Progenitor cell of endocrine pancreas (in vitro differentiated cells): ENCODE measurements at regions not wholly inside any gene's neighbourhood (a gene's known extent, or its start where the extent isn't known, plus 50 kb on each side); places are given as distances from the start of the nearest gene placed in this dataset.

ENCODE experiments used
- DNase-seq: peaks from one replicate; pipeline ENCODE4 v3.0.0; 2021; ENCODE audit warnings: low spot score; ENCODE audit not compliant: unreplicated experiment
- H3K27ac Mint-ChIP-seq: 2 replicates; pipeline ENCODE4 v1.8.0; 2021; ENCODE audit warnings: mild to moderate bottlenecking, moderate library complexity, mixed read lengths
- H3K27me3 Mint-ChIP-seq: 2 replicates; pipeline ENCODE4 v1.8.0; 2021; ENCODE audit warnings: mixed read lengths
- H3K36me3 Mint-ChIP-seq: 2 replicates; pipeline ENCODE4 v1.8.0; 2022; ENCODE audit warnings: mixed read lengths; ENCODE audit not compliant: insufficient read depth
- H3K4me1 Mint-ChIP-seq: 2 replicates; pipeline ENCODE4 v1.8.0; 2021; ENCODE audit warnings: low read depth, mixed read lengths
- H3K4me3 Mint-ChIP-seq: 2 replicates; pipeline ENCODE4 v1.8.0; 2021; ENCODE audit warnings: low read depth, mild to moderate bottlenecking, moderate library complexity, mixed read lengths
- H3K9me3 Mint-ChIP-seq: 2 replicates; pipeline ENCODE4 v1.8.0; 2021; ENCODE audit warnings: low read depth, mixed read lengths
- TF ChIP-seq, protein P1 (sequence below): fragments of 200-600 bp; sonication (generic); IDR thresholded peaks from one replicate; pipeline ENCODE4 v1.5.0; 2021; ENCODE audit warnings: antibody characterized with exemption, mild to moderate bottlenecking; ENCODE audit not compliant: unreplicated experiment

DNA sequence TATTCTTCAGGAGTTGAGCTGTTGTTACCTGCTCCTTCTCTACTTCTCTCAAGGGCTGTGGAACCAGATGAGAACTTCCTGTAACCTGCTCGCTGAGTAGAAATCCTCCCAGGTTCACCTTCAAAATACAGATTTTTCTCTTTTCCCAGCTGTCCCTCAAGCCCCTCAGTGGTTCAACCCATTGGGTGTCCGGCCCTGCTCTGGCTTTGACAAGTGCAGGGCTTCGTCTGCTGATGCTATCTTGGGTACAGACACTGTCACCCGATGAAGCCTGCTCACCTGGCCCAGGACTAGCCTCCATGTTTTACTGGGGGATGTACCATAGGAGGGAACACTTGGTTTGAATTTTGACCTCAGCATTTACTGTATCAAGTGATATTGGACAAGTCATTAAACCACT is 490.4 kb downstream of the IRX1 start:
- H3K27ac Mint-ChIP-seq = no peak overlapping the region
- no peak overlapping the region for H3K4me3 Mint-ChIP-seq
- TF ChIP-seq, protein P1, sequence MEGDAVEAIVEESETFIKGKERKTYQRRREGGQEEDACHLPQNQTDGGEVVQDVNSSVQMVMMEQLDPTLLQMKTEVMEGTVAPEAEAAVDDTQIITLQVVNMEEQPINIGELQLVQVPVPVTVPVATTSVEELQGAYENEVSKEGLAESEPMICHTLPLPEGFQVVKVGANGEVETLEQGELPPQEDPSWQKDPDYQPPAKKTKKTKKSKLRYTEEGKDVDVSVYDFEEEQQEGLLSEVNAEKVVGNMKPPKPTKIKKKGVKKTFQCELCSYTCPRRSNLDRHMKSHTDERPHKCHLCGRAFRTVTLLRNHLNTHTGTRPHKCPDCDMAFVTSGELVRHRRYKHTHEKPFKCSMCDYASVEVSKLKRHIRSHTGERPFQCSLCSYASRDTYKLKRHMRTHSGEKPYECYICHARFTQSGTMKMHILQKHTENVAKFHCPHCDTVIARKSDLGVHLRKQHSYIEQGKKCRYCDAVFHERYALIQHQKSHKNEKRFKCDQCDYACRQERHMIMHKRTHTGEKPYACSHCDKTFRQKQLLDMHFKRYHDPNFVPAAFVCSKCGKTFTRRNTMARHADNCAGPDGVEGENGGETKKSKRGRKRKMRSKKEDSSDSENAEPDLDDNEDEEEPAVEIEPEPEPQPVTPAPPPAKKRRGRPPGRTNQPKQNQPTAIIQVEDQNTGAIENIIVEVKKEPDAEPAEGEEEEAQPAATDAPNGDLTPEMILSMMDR = no peak
- H3K9me3 Mint-ChIP-seq = no peaks in the 10 kb centered on the region
- no peak for DNase-seq
- peaks cover 9% of the 10 kb centered on the region for H3K27me3 Mint-ChIP-seq
- no peaks in the 10 kb centered on the region for H3K4me1 Mint-ChIP-seq
- no peaks in the 10 kb centered on the region for H3K36me3 Mint-ChIP-seq

DNA sequence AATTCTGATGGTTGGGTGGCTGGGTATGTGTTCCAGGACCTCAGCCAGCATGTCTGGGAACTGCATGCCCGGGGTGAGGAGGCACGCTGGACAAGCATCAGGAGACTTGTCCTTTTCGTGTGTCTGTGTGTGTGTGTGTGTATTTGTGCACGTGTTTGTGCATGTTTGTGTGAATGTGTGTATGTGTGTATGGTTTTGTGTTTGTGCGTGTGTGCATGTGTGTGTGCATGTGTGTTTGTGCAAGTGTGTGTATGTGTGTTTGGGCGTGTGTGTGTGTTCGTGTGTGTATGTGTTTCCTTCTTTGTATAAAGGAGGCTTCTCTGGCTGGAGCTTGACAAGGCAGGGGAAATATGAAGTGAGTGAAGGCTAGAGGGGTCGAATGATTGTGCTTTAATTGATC is 491.5 kb downstream of the IRX1 start:
- no peaks in the 10 kb centered on the region for H3K9me3 Mint-ChIP-seq
- DNase-seq = no peak
- H3K4me3 Mint-ChIP-seq = no peak overlapping the region
- TF ChIP-seq, protein P1 = no peak
- peaks cover 9% of the 10 kb centered on the region for H3K27me3 Mint-ChIP-seq
- no peaks in the 10 kb centered on the region for H3K4me1 Mint-ChIP-seq
- H3K36me3 Mint-ChIP-seq = no peaks in the 10 kb centered on the region
- no peak overlapping the region for H3K27ac Mint-ChIP-seq

DNA sequence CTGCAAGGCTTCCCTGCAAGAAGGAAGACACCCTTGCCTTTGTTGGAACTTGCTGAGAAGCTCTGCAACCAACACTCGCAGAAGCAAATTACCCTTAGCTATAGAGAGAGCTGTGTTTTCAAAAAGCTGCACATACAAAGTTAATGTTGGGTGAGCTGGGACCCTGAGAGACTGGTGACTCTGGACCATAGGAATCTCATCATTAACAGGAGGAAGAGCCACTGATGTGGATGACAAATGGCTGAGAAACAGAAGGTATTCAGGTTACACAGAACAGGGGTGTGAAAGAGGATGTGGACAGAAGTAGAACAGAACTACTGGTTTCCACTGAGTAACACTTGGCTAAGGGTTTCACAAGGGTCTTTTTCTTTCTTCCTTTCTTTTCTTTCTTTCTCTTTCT is 493.5 kb downstream of the IRX1 start:
- H3K4me1 Mint-ChIP-seq = no peaks in the 10 kb centered on the region
- no peaks in the 10 kb centered on the region for H3K9me3 Mint-ChIP-seq
- TF ChIP-seq, protein P1 = no peak
- no peak overlapping the region for H3K4me3 Mint-ChIP-seq
- no peaks in the 10 kb centered on the region for H3K36me3 Mint-ChIP-seq
- H3K27me3 Mint-ChIP-seq = peaks cover 8% of the 10 kb centered on the region
- H3K27ac Mint-ChIP-seq = no peak overlapping the region
- DNase-seq = no peak

DNA sequence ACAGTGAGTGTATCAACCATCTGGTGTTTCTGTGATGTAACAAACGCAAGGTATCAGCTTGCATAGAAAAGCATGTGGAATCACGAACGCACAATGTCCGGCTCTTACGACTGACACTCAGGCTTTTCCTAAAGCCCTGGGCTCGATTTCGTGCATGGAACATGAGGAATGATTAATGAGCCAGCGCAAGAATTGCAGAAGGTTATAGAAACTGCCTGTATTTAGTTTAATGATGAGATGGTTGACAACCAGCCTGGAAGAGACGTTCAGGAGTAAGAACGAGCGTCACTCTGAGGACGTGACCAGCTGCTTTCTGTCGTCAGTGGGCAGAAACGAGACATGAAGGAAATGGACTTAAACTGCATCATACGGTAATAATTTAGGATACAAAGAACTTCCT is 497.6 kb downstream of the IRX1 start:
- Mint-ChIP-seq H3K4me1 (no peaks in the 10 kb centered on the region), H3K36me3 (no peaks in the 10 kb centered on the region), H3K27ac (no peak overlapping the region), H3K9me3 (no peaks in the 10 kb centered on the region), H3K27me3 (peaks cover 8% of the 10 kb centered on the region), H3K4me3 (no peak overlapping the region)
- no peak for DNase-seq
- TF ChIP-seq, protein P1 = no peak

DNA sequence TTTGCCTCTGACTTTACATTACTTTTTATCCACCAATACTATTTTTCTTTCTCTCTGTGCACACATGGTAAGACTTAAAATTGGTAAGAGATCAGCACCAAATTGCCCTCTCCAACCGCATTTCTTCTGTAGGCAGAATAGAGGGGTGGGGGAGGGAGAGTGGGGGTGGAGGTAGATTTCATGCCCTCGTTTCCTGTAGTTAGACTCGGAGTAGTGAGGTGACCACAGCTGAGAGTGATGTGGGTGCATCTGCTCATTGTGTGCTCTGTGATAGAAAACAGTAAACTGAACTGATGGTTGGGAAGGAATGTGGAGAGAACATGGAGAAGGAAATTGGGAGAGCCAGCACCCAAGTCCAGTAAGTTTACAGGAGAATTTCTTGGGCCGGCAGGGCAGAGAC is 498.3 kb downstream of the IRX1 start:
- no peak overlapping the region for H3K27ac Mint-ChIP-seq
- H3K9me3 Mint-ChIP-seq = no peaks in the 10 kb centered on the region
- DNase-seq = no peak
- H3K36me3 Mint-ChIP-seq = no peaks in the 10 kb centered on the region
- no peak overlapping the region for H3K4me3 Mint-ChIP-seq
- H3K4me1 Mint-ChIP-seq = no peaks in the 10 kb centered on the region
- peaks cover 12% of the 10 kb centered on the region for H3K27me3 Mint-ChIP-seq
- TF ChIP-seq, protein P1 = no peak
